H4 (cell line): ENCODE measurements at regions not wholly inside any gene's neighbourhood (a gene's known extent, or its start where the extent isn't known, plus 50 kb on each side); places are given as distances from the start of the nearest gene placed in this dataset.
A peak's percentile ranks its signal among the peaks of the same experiment; 100 is the strongest.
"Not testable (repeated sequence)": the region's sequence is repeated elsewhere in the genome, so short reads cannot be mapped to it uniquely, and the experiment has no call there.

Experiments
- DNase-seq: peaks from one replicate; pipeline ENCODE4 v3.0.0-alpha.2; 2015; ENCODE audit warnings: low spot score

DNA sequence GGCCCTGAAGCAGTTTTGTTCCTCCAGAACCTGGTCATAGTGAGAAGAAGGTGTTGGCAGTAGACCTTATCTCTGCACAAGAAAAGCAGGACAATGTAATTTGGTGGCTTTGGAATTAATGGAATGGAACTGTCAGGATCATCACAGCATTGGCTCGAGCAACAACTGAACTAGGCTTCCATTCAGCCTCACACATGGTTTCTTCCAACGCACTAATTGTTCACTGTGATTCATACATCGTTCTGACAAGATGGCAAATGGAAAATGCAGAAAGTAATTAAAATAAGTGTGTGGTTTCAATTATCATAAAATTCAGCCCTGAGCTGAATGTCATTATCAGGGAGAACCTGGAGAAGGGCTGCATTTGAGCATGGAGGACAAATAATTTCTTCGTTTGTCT lies 80.6 kb downstream of the MFSD1 start:
- no peak for DNase-seq

DNA sequence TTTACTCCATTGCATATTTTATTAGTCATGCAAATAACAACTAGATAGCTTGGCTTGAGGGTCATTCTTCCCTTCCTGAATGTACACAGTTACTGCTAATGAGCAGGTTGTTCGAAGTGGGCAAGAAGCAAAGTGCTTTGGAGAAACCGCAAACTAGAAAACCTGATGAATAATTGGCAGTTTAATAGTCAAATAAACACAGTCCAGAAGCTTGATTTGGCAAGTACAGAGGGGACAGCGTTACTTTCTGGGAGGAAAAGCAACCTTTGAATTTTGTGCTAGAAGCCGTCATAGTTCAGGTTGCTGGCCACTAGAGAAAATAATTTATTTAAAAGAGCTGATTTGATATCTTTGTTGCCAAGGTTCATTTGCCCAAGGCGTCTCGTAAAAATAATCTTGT lies 94.9 kb downstream of the MFSD1 start:
- DNase-seq = no peak

DNA sequence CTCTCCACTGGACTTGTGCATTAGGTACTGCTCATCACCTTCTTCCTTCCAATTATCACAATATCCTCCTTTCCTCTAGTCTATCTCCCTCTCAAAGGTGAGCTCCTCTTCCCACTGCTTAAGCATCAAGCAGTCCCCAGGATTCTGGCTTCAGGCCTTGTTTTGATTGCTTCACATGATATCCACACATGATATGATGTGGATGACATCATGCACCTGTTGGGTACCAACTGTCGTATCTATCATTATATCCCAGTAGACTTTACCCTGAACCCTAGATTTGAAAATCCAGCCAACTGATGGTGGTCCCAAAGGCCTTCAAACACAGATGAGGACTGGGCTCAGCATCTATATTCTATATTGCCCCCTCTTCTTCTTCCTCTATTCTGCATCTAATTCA lies 104.9 kb downstream of the MFSD1 start:
- no peak for DNase-seq

DNA sequence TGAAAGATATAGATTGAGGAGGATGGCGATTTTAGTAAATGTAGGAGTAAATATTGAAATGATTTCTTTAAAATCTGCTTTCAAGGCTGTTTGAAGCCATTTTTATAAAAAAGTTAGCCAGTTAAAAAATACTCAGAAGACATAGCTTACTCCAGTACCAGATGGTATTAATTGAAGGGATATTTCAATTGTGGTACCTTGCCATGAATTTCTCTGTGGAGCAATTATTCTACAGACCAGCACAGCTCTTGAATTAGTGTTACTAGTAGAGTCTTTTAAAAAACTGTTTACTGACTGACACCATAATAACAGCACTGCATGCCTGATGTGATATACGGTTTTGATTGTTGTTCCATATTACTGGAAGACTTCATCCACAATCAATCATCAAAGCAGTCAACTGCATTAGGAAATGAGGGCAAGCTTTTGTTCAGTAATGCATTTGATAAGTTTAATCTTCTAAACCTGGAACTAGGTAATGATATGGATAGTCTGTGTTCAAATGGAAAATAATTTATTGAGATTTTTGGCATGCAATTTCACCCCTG lies 106.4 kb downstream of the MFSD1 start:
- no peak for DNase-seq

DNA sequence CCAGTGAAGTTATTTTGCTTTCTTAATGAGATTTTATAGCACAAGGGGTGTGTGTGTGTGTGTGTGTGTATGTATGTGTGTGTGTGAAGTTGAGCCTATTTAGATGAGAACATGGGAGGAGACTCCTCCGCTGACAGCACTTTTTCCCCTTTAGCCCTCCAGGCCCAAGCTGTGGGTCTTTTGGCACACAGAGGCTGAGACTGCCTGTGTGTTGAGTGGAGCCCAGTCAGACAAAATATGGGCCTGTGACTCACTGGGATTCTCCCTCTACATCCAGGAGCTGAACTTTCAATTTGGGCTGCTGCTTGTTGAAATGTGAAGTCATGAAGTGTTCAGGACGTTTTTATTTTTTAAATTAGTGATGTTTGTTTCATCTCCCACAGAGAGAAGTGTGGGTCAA lies 108.0 kb downstream of the MFSD1 start:
- DNase-seq = no peak

DNA sequence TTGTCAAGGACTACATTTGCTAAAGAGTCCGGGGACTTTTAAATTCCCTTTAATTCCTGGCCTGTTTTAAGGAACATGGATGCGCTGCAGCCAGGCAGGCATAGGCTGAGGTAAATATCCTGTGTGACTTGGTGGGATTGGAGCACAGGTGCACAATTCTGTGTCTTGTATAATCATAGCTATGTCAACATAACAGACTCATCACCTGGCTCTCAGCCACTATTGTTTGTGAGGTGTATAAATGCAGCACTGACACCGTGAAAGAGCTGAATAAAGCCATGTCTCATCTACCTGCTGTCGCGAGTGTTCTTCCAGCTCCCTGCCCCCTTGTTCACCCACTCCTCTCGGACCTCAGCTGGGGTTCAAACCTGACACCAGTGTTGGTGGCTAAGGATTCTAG lies 109.7 kb downstream of the MFSD1 start:
- no peak for DNase-seq

DNA sequence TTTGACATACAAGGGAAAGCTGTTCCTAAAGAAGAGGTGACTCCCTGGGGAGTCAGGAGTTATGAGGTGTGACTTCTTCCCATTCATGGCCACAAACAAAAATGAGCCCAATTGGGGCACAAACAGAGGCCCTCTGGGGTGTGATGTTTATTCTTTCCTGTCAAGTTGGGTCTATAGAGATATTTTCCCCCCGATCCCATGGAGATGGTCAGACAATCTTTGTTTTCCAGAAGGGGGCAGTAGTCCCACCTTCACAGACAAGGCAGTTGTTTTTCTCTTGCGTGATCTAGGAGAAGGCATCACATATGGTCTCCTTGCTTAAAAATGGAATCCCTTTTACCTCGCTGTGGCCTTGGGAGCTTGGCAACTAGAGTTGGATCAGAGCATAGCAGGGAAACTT lies 110.3 kb downstream of the MFSD1 start:
- no peak for DNase-seq

DNA sequence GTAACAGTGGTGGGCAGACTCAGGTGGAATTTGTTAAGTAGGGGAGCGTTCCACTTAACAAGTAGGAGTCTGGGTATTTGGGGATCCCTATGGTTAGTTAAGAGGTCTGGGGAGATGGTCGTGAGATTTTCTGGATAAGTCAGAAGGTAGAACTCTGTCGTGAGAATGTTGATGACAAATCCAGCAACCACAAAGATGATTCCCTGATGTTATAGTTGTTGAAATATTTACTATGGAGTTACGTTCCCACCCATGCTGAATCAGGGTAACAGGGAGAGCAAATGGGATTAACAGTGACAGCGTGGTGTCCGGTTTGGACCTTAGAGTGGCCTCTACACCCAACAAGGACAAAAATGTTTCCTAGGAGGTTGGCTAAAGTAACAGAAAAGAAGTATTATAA lies 110.8 kb downstream of the MFSD1 start:
- no peak for DNase-seq

DNA sequence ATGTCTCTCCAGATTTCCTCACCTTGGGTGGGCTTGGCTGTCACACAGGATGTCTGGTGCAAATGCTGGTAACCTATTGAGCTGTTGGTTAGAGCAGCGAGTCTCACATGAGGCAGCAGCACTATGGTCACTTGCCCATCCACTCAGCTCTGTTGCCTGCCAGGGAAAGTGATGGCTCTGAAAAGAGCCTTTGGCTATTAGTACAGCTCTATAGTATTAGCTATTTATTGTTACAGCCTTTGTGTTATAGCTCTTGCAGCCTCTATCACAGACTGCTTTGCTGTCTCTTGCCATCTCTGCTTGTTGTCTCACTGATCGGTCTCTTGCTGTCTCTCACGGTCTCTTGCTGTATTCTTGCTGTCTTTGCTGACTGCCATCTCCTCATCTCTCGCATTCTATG lies 114.3 kb downstream of the MFSD1 start:
- DNase-seq = no peak

DNA sequence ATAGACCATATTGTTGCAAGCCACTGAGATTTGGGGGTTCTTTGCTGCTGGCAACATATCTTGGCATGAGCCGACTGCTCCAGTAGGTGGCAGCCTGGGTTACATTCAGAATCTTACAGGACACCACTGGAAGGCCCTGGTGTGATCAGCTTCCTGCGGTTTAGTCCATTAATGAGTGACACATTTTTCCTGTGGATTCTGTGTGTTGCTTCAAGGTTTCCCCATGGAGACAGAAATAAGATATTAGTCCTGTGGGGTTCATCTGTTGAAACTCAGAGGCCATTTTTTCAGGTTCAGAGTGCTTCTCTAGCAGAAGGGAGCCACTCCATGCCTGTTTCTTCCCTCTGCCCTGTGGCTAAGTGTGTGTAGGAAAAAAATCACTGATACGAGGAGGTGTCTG lies 116.2 kb downstream of the MFSD1 start:
- peak; percentile 76 for DNase-seq

DNA sequence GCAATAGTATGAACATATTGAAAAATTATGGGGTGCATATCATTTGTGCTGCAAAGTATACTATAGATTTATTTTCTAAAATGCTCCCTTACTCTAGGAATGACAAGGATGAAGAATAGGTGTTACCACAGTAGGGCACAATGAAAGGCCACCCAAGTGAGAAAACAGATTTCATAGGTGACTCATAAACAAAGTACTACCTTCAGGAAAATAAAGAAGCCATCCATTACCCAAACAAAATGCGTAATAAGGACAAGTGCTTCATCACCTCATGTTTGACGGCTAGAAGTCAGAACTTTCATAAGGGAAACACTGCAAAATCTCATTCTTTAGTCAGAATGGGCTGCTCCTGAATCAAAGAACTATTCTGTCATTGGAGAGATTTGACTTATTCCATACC lies 116.6 kb downstream of the MFSD1 start:
- DNase-seq = no peak

DNA sequence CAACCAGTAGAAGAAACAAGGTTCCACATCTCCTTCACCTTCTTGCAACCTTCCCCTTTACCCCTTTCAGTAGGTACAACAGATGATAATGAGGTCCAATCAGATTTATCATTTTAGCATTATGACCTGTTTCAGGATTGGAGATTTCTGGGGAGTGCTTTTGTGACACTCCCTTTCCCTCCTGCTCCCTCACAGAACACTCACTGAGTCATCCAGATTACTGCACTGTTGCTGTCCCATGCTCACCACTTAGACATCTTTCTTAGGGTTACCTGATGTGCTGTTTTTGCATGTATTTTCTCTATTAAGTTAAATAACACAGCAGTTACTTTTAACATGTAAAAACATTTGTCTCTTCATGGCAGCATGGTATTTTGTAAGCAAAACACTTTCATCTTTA lies 118.5 kb downstream of the MFSD1 start:
- no peak for DNase-seq

DNA sequence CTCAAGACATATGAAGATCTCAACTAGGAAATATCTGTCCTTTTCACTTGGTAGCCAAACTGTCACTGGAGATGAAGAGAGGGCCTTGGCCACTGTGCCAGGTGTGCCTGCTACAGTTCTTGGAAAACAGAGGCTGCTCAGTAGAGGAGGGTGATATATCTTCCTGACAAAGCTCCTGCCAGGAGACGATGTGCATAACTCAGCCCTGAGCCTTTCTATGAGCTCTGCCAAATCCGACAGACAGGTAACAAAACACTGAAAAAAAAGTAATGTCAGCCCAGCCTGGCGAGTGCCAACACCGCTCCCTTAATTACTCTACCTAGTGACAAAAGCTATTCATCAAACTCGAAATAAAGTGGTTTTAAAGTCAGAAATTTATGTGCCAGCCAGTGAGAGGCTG lies 123.2 kb downstream of the MFSD1 start:
- no peak for DNase-seq

DNA sequence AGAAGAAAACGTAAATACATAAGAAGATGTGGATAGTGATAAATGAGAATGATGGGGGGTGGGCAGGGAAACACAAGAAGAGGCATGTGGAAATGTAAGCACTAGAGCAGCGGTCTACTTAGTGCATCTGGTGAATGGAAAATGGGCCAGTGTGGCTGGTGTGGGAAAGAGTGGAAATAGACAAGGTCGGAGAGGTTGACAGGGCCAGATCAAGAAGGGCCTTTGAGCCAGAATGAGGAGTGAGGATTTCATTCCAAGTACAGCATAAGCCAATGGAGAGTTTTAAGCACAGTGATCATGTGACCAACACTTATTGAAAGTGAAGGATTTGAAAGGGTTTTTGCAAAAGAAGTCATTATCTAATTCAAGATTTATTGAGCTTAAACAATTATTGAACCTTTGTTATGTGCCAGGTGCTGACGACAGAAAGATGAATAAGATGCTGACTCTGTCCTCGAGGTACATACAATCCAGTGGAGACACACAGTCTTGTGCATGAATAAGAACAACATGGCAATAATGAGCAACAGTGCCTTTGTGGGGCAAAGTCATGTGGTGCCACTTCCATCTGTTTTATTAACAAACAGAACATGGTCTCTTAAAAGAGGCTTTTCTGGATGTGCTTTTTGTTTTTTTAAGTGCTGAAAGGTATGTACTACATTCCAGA lies 124.1 kb downstream of the MFSD1 start:
- DNase-seq = no peak

DNA sequence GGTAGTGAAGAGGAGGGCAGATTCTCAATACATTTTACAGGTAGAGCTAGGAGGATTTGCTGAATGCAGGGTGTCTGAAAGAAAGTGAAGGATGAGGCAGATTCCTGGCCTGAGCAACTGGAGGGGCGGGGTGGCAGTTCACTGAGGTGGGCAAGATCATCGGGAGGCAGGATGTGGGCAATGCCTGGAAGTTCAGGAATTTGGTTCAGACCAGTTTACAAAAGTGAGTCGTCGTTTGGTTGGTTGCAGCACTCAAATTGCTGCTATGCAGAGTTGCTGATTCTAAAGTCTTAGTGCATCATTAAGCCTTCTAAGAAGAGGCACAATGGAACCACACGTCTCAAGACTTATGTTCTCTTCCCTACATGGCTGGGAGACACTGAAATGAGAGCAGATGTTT lies 134.0 kb downstream of the MFSD1 start:
- DNase-seq = peak; percentile 57

DNA sequence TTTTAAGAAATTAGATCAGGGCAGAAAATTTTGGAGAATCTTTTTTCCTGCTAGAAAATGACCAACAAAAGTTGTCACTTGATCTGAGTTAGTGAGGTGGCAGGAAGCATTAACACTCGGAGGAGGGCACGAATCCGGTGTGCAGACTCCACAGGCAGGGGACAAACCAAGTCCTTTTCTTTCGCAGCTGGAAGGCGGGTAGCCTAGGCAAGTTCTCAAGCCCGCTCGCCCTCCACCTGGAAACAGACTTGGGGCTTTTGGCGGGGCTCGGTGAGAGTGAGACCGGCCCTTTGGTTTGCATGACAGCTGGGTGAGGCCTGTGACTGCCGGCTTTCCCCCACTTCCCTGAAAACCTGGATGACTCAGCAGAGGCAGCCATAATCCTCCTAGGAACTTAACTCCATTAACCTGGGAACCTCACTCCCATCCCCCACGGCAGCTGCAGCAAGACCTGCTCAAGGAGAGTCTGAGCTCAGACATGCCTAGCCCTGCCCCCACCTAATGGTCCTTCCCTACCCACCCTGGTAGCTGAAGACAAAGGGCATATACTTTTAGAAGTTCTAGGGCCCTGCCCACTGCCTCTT lies 134.8 kb downstream of the MFSD1 start:
- DNase-seq = peak; percentile 16

DNA sequence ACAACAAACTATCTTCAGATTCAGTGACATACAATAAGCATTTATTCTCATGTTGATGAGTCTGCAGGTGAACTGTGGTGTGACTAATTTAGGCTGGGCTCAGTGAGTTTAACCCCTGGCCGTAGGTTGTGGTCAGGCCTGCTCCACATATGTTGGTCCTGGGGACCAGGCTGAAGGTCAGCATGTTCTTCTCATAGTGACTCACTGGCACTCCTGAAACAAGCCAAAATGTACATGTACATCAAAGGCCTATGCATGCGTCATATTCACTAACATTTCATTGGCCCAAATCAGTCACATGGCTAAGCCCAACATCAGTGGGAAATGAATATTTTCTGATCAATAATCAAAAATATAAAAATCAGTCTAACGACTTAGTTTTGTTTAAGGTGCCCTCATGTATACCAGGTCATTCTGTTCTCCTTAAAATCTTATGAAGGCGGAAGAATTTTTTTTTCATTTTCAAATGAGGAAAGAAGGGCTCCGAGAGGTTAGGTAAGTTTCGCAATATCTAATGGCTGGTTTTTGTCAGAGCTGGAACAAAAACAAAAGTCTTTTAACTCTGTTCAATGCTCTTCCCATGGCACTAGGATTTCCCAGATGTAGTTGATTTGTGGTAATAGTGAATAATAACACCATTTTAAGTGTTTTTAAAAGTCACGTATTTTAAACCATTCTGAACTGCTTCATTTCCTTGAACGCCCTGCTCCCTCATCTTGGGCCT lies 148.5 kb downstream of the MFSD1 start:
- DNase-seq = no peak

DNA sequence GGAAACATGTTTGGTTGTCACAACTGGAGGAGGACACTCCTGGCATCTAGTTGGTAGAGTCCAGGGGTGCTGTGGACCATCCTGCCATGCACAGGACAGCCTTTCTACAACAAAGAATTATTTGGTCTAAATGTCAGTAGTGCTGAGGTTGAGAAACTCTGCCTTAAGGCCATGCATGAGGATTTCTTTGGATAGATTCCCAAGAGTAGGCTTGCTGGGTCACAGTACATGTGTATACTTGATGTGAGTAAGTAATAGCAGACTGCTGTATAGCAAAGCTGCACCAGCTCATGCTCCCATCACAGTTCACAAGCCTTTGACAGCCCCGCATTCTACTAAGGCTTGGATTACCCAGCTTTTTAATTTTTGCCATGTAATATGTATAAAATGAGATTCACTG lies 151.3 kb downstream of the MFSD1 start:
- no peak for DNase-seq

DNA sequence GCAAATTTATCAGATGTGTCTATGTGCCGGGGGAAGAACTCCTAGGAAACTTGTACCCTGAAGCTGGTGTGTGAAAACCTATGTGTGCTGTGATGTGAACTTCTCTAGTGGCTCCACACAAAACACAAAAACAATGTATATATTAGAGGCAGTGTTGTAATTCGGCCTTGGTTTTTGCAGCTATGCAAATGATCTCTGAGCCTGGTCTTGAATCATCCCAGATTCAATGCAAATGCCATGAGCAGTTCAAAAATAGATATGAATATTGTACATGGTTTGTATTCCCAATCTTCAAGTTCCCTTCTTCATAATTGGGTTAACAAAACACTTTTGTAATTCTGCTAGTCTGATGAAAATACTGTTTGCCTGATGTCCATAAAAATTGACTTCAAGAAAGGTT lies 152.6 kb downstream of the MFSD1 start:
- DNase-seq = no peak

DNA sequence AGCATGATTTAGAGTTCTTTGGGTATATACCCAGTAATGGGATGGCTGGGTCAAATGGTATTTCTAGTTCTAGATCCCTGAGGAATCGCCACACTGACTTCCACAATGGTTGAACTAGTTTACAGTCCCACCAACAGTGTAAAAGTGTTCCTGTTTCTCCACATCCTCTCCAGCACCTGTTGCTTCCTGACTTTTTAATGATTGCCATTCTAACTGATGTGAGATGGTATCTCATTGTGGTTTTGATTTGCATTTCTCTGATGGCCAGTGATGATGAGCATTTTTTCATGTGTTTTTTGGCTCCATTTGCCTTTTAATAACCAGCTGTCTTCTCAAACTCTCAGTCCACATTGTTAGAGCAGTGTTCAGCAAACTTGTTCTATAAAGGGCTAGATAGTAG lies 155.9 kb downstream of the MFSD1 start:
- DNase-seq = not testable (repeated sequence)

DNA sequence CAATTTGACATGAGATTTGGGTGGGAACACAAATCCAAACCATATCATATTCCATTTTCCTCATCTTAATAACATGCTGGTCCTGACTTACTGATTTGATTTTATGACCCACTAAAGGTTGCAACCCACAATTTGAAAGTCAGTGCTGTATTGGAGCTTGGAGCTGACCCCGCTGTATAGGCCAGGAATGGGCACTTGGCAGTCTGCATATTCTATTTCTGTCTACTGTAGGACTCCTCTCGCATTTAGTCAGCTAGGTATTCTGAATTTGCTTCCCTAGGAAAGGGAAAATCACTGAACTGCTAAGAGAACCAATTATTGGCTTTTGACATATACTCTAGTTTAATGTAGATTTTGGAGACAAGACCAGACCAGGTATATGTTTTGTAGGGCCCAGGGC lies 157.0 kb downstream of the MFSD1 start:
- no peak for DNase-seq

DNA sequence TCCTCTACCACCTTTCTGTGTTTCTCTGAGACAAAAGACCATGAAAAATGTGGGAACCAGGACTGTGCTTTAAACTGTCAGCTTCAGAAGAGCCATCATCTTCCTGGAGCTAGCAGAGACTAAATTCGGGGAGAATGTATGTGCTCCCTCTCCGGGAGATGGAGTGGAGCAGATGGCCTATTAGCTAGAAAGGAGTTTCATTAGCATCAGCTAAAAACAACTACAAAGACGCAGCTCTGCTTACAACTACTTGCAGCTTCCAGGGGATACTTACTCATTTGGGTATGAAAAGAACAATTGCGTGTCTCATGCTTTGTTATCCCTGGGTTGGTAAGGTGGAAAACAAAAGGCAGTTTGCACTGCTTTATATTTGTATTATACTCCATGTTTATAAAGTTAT lies 159.6 kb downstream of the MFSD1 start:
- DNase-seq = no peak

DNA sequence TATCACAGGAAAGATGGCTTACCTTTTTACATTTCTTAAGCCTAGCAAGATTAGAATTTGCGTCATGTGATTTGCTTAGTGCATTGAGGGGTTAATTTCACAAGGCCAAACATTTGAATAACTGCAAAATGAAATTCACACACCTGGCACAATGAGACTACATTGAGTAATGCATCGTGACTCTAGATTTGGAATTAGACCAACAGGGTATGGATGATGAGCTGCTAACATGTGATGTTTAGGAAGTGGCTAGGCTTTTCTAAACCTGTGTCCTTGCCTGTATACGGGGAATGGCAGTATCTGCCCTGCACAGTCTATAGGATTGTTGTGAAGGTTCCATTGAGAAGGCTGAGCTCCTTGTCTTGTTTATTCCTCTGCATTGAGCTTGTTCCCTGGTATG lies 160.1 kb downstream of the MFSD1 start:
- DNase-seq = no peak
